22Rv1 (cell line): ENCODE measurements at regions not wholly inside any gene's neighbourhood (a gene's known extent, or its start where the extent isn't known, plus 50 kb on each side); places are given as distances from the start of the nearest gene placed in this dataset.

ENCODE experiments used
- ZFX ChIP-seq: fragments of 450-650 bp; IDR thresholded peaks from 2 replicates; pipeline ENCODE4 v1.6.1; 2017; ENCODE audit warnings: antibody characterized with exemption, borderline replicate concordance
- TF ChIP-seq, protein P1 (sequence below): fragments of 450-650 bp; IDR thresholded peaks from 2 replicates; pipeline ENCODE4 v1.5.1; 2017; ENCODE audit warnings: mild to moderate bottlenecking

DNA sequence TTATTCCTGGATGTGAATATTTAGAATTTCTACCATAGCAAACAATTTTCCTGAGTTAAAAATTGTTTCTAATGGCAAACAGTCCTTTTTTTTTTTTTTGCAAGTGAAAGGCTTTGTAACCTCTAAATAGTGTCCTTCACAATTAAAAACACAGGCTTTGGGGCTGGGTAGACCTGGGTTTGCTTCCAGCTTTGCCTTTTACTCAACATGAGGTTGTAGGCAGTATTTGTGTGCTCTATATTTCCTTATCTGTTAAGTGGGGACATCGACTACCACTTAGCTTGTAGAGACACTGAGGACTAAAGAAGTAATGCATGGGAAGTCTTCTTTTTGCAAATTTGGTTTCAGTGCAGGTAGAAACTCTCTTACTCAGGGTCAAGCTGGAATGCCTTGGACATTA is 169.4 kb upstream of the GRB10 start:
- TF ChIP-seq, protein P1, sequence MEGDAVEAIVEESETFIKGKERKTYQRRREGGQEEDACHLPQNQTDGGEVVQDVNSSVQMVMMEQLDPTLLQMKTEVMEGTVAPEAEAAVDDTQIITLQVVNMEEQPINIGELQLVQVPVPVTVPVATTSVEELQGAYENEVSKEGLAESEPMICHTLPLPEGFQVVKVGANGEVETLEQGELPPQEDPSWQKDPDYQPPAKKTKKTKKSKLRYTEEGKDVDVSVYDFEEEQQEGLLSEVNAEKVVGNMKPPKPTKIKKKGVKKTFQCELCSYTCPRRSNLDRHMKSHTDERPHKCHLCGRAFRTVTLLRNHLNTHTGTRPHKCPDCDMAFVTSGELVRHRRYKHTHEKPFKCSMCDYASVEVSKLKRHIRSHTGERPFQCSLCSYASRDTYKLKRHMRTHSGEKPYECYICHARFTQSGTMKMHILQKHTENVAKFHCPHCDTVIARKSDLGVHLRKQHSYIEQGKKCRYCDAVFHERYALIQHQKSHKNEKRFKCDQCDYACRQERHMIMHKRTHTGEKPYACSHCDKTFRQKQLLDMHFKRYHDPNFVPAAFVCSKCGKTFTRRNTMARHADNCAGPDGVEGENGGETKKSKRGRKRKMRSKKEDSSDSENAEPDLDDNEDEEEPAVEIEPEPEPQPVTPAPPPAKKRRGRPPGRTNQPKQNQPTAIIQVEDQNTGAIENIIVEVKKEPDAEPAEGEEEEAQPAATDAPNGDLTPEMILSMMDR, result no peak
- TF ChIP-seq ZFX, result no peak
